ENCODE measurements at regions not wholly inside any gene's neighbourhood (a gene's known extent, or its start where the extent isn't known, plus 50 kb on each side); places are given as distances from the start of the nearest gene placed in this dataset.

- no peak for TF ChIP-seq CTCF (IDR thresholded peaks at IDR 0.05; ENCODE audit: low read depth, low read length, missing control alignments)
- H3K4me3 ChIP-seq (replicated peaks; ENCODE audit: low read depth, low read length) = no peak overlapping the region
- no peak for DNase-seq (ENCODE audit: extremely low read depth, low read depth)
These were observed 234.3 kb upstream of the TENM4 start for GRCh38 chr11:79675081-79675480.

GRCh38 chr11:79672786-79673185, 232.0 kb upstream of the TENM4 start:
- no peak overlapping the region for H3K4me3 ChIP-seq (replicated peaks; ENCODE audit: low read depth, low read length)
- TF ChIP-seq CTCF (IDR thresholded peaks at IDR 0.05; ENCODE audit: low read depth, low read length, missing control alignments) = no peak
- no peak for DNase-seq (ENCODE audit: extremely low read depth, low read depth)

- no peak for DNase-seq (ENCODE audit: extremely low read depth, low read depth)
These were observed 230.6 kb upstream of the TENM4 start for GRCh38 chr11:79671401-79671800.

GRCh38 chr11:79670882-79671281, 230.1 kb upstream of the TENM4 start:
- DNase-seq (ENCODE audit: extremely low read depth, low read depth) = no peak
- H3K4me3 ChIP-seq (replicated peaks; ENCODE audit: low read depth, low read length) = no peak overlapping the region
- no peak for TF ChIP-seq CTCF (IDR thresholded peaks at IDR 0.05; ENCODE audit: low read depth, low read length, missing control alignments)

More at GRCh38 chr11:79671401-79671800, 230.6 kb upstream of the TENM4 start:
- no peak overlapping the region for H3K4me3 ChIP-seq (replicated peaks; ENCODE audit: low read depth, low read length)
- no peak for TF ChIP-seq CTCF (IDR thresholded peaks at IDR 0.05; ENCODE audit: low read depth, low read length, missing control alignments)

- no peak for TF ChIP-seq CTCF (IDR thresholded peaks at IDR 0.05; ENCODE audit: low read depth, low read length, missing control alignments)
- H3K4me3 ChIP-seq (replicated peaks; ENCODE audit: low read depth, low read length) = no peak overlapping the region
- DNase-seq (ENCODE audit: extremely low read depth, low read depth) = peak; percentile 20
These were observed 227.7 kb upstream of the TENM4 start for GRCh38 chr11:79668575-79668974.

GRCh38 chr11:79667380-79667779, 226.6 kb upstream of the TENM4 start:
- no peak for TF ChIP-seq CTCF (IDR thresholded peaks at IDR 0.05; ENCODE audit: low read depth, low read length, missing control alignments)
- H3K4me3 ChIP-seq (replicated peaks; ENCODE audit: low read depth, low read length) = no peak overlapping the region
- peak; percentile 14 for DNase-seq (ENCODE audit: extremely low read depth, low read depth)

- no peak for DNase-seq (ENCODE audit: extremely low read depth, low read depth)
- no peak for TF ChIP-seq CTCF (IDR thresholded peaks at IDR 0.05; ENCODE audit: low read depth, low read length, missing control alignments)
These were observed 222.2 kb upstream of the TENM4 start for GRCh38 chr11:79663017-79663416.

More at GRCh38 chr11:79663017-79663416, 222.2 kb upstream of the TENM4 start:
- H3K4me3 ChIP-seq (replicated peaks; ENCODE audit: low read depth, low read length) = no peak overlapping the region

Data from HFF-Myc (cell line).